A673 (cell line): ENCODE measurements at regions not wholly inside any gene's neighbourhood (a gene's known extent, or its start where the extent isn't known, plus 50 kb on each side); places are given as distances from the start of the nearest gene placed in this dataset.

Source experiments
- BruUV-seq: library from RNA; stranded (reverse); fragments of 400-500 nt; replicated peaks from 2 replicates; lab custom pipeline; 2021; lab: Mats Ljungman, UMichigan
- CTCF ChIA-PET: fragments of 300-600 bp; sonication (Branson Sonifier 250); formaldehyde crosslinking; loops from one replicate; lab custom pipeline; 2022; ENCODE audit warnings: antibody characterized with exemption; lab: Charles Lee
- POLR2A ChIA-PET: fragments of 300-600 bp; sonication (Branson Sonifier 250); formaldehyde crosslinking; loops from one replicate; lab custom pipeline; 2022; ENCODE audit warnings: antibody characterized with exemption; ENCODE audit not compliant: low non-redundant PET; lab: Charles Lee
- DNase-seq: peaks from one replicate; pipeline ENCODE4 v3.0.0-alpha.2; 2015; ENCODE audit warnings: low spot score
- H3K27ac ChIP-seq: fragments of 200-600 bp; sonication (generic); 2 replicates; pipeline ENCODE4 v1.5.1; 2016; ENCODE audit warnings: mixed run types, low read depth, mild to moderate bottlenecking, mixed read lengths, antibody characterized with exemption, low read length; ENCODE audit not compliant: poor library complexity, severe bottlenecking
- H3K27me3 ChIP-seq: fragments of 200-600 bp; sonication (generic); replicated peaks from 2 replicates; pipeline ENCODE4 v1.6.1; 2017; ENCODE audit warnings: mixed run types, low read depth, mild to moderate bottlenecking, mixed read lengths, antibody characterized with exemption, low read length; ENCODE audit not compliant: insufficient read depth, poor library complexity
- H3K36me3 ChIP-seq: fragments of 200-600 bp; sonication (generic); 2 replicates; pipeline ENCODE4 v1.6.1; 2016; ENCODE audit warnings: mixed run types, mild to moderate bottlenecking, mixed read lengths, antibody characterized with exemption, low read length; ENCODE audit not compliant: insufficient read depth, poor library complexity, severe bottlenecking
- H3K4me1 ChIP-seq: fragments of 200-600 bp; sonication (generic); 2 replicates; pipeline ENCODE4 v1.6.1; 2017; ENCODE audit warnings: mixed run types, mild to moderate bottlenecking, mixed read lengths, antibody characterized with exemption, low read length; ENCODE audit not compliant: insufficient read depth, poor library complexity, severe bottlenecking
- H3K4me3 ChIP-seq: fragments of 200-600 bp; sonication (generic); 2 replicates; pipeline ENCODE4 v1.5.1; 2016; ENCODE audit warnings: low read depth, mixed run types, mild to moderate bottlenecking, mixed read lengths, low read length; ENCODE audit not compliant: poor library complexity, severe bottlenecking
- H3K9me3 ChIP-seq: fragments of 200-600 bp; sonication (generic); 2 replicates; pipeline ENCODE4 v1.6.1; 2016; ENCODE audit warnings: mixed run types, low read depth, mild to moderate bottlenecking, mixed read lengths, antibody characterized with exemption, low read length; ENCODE audit not compliant: poor library complexity, severe bottlenecking
- CTCF ChIP-seq: fragments of 300-800, 200-600 bp; sonication (generic); conservative IDR thresholded peaks from 2 replicates; pipeline ENCODE4 v1.5.1; 2017; ENCODE audit warnings: low read depth, mild to moderate bottlenecking, antibody characterized with exemption, low read length, moderate library complexity, mixed read lengths
- EZH2 ChIP-seq: fragments of 200-600 bp; sonication (generic); IDR thresholded peaks from 2 replicates; pipeline ENCODE4 v1.6.1; 2017; ENCODE audit warnings: borderline replicate concordance, low read depth, mild to moderate bottlenecking, mixed read lengths, antibody characterized with exemption, low read length; ENCODE audit not compliant: poor library complexity, severe bottlenecking
- intact Hi-C: fragments of 100-400 bp; cut with micrococcal nuclease; formaldehyde crosslinking; loops from one replicate; pipeline ENCODE4 v1.10.0; 2022; ENCODE audit not compliant: unreplicated experiment

GRCh38 chr5:174433098-174433497 is 291.3 kb upstream of the MSX2 start:
- Histone ChIP-seq H3K36me3 (no peaks in the 10 kb centered on the region), H3K27ac (no peak overlapping the region), H3K27me3 (peaks cover 10% of the 10 kb centered on the region), H3K9me3 (no peaks in the 10 kb centered on the region), H3K4me3 (no peak overlapping the region), H3K4me1 (no peaks in the 10 kb centered on the region)
- intact Hi-C loops = no loop called here
- TF ChIP-seq CTCF (no peak), EZH2 (no peak)
- POLR2A ChIA-PET = no interaction called here
- no peak for DNase-seq
- BruUV-seq = no TSS peak
- CTCF ChIA-PET = no interaction called here

GRCh38 chr5:174436750-174437149 is 287.6 kb upstream of the MSX2 start:
- CTCF ChIA-PET = interaction anchor here (1.2 kb wide), 1 partner anchor 17 kb away, joined by 3 read pairs; no protein-coding TSS in a partner anchor
- intact Hi-C loops = no loop called here
- no TSS peak for BruUV-seq
- no peak overlapping the region for H3K27ac ChIP-seq
- no peak overlapping the region for H3K4me3 ChIP-seq
- no peaks in the 10 kb centered on the region for H3K4me1 ChIP-seq
- no peak for TF ChIP-seq EZH2
- TF ChIP-seq CTCF = no peak
- H3K9me3 ChIP-seq = no peaks in the 10 kb centered on the region
- peak; percentile 57 for DNase-seq
- POLR2A ChIA-PET = no interaction called here
- peaks cover 10% of the 10 kb centered on the region for H3K27me3 ChIP-seq
- no peaks in the 10 kb centered on the region for H3K36me3 ChIP-seq

GRCh38 chr5:174444479-174445188 is 279.7 kb upstream of the MSX2 start:
- no peaks in the 10 kb centered on the region for H3K4me1 ChIP-seq
- no peak overlapping the region for H3K27ac ChIP-seq
- no peaks in the 10 kb centered on the region for H3K36me3 ChIP-seq
- CTCF ChIA-PET = no interaction called here
- intact Hi-C loops = no loop called here
- H3K9me3 ChIP-seq = no peaks in the 10 kb centered on the region
- H3K27me3 ChIP-seq = no peaks in the 10 kb centered on the region
- TF ChIP-seq EZH2 = no peak
- TF ChIP-seq CTCF = no peak
- BruUV-seq = no TSS peak
- no peak overlapping the region for H3K4me3 ChIP-seq
- POLR2A ChIA-PET = no interaction called here
- no peak for DNase-seq
